ENCODE measurements at regions not wholly inside any gene's neighbourhood (a gene's known extent, or its start where the extent isn't known, plus 50 kb on each side); places are given as distances from the start of the nearest gene placed in this dataset.

- no peak for DNase-seq (ENCODE audit: low spot score)
- Histone ChIP-seq H3K9me3 (ENCODE audit: low read length) (no peaks in the 10 kb centered on the region), H3K9me2 (ENCODE audit: insufficient read depth, low read length) (no peaks in the 10 kb centered on the region), H4K20me1 (ENCODE audit: insufficient read depth, low read length) (no peaks in the 10 kb centered on the region), H2AFZ (ENCODE audit: low read length) (no peak overlapping the region), H3K4me2 (ENCODE audit: low read length) (no peak overlapping the region), H3K79me2 (ENCODE audit: insufficient read depth, low read depth, low read length) (no peaks in the 10 kb centered on the region), H3K4me3 (ENCODE audit: low read depth, low read length, poor library complexity, severe bottlenecking) (no peak overlapping the region), H3K27ac (ENCODE audit: low read depth, low read length, poor library complexity, severe bottlenecking) (no peak overlapping the region), H3K4me1 (ENCODE audit: insufficient read depth, low read length, poor library complexity, severe bottlenecking) (no peaks in the 10 kb centered on the region), H3K36me3 (ENCODE audit: insufficient read depth, low read length) (no peaks in the 10 kb centered on the region)
- TF ChIP-seq, protein P1, sequence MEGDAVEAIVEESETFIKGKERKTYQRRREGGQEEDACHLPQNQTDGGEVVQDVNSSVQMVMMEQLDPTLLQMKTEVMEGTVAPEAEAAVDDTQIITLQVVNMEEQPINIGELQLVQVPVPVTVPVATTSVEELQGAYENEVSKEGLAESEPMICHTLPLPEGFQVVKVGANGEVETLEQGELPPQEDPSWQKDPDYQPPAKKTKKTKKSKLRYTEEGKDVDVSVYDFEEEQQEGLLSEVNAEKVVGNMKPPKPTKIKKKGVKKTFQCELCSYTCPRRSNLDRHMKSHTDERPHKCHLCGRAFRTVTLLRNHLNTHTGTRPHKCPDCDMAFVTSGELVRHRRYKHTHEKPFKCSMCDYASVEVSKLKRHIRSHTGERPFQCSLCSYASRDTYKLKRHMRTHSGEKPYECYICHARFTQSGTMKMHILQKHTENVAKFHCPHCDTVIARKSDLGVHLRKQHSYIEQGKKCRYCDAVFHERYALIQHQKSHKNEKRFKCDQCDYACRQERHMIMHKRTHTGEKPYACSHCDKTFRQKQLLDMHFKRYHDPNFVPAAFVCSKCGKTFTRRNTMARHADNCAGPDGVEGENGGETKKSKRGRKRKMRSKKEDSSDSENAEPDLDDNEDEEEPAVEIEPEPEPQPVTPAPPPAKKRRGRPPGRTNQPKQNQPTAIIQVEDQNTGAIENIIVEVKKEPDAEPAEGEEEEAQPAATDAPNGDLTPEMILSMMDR (conservative IDR thresholded peaks at IDR 0.05; ENCODE audit: low read length), result no peak
- TF ChIP-seq EZH2phosphoT487 (IDR thresholded peaks at IDR 0.05; ENCODE audit: borderline replicate concordance, low read depth, low read length), result no peak
- no TSS peak for BruUV-seq (replicated peaks)
- intact Hi-C loops (cut with micrococcal nuclease; ENCODE audit: unreplicated experiment), result no loop called here
- POLR2A ChIA-PET, result no interaction called here
- CTCF ChIA-PET (ENCODE audit: unreplicated experiment), result no interaction called here
Measured at GRCh38 chr16:65386672-65387071, 264.8 kb upstream of the CDH11 start.

DNA sequence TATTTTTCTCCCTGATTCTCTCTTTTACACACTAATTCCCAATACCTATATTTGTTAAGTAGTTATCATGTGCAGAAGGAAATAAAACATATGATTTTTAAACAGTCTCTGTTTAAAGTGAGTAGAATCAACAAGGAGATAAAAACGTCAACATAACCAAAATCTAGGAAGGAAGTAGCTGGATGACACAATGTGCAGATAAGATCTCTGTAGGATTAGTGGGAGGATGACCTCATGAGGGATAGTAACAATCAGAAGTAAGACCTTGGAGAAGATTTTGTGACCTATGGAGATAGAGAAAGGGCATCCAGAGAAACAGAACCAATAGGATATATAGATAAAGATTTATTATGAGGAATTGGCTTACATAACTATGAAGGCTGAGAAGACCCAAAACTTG, 262.6 kb upstream of the CDH11 start:
- no TSS peak for BruUV-seq (replicated peaks)
- no peak overlapping the region for H3K27ac ChIP-seq (ENCODE audit: low read depth, low read length, poor library complexity, severe bottlenecking)
- no peak for TF ChIP-seq EZH2phosphoT487 (IDR thresholded peaks at IDR 0.05; ENCODE audit: borderline replicate concordance, low read depth, low read length)
- TF ChIP-seq, protein P1 (conservative IDR thresholded peaks at IDR 0.05; ENCODE audit: low read length), result no peak
- no peaks in the 10 kb centered on the region for H3K9me3 ChIP-seq (ENCODE audit: low read length)
- H3K4me3 ChIP-seq (ENCODE audit: low read depth, low read length, poor library complexity, severe bottlenecking), result no peak overlapping the region
- no peak overlapping the region for H3K4me2 ChIP-seq (ENCODE audit: low read length)
- H3K36me3 ChIP-seq (ENCODE audit: insufficient read depth, low read length), result no peaks in the 10 kb centered on the region
- DNase-seq (ENCODE audit: low spot score), result no peak
- POLR2A ChIA-PET, result no interaction called here
- H4K20me1 ChIP-seq (ENCODE audit: insufficient read depth, low read length), result no peaks in the 10 kb centered on the region
- no peaks in the 10 kb centered on the region for H3K9me2 ChIP-seq (ENCODE audit: insufficient read depth, low read length)
- CTCF ChIA-PET (ENCODE audit: unreplicated experiment), result no interaction called here
- H2AFZ ChIP-seq (ENCODE audit: low read length), result no peak overlapping the region
- H3K79me2 ChIP-seq (ENCODE audit: insufficient read depth, low read depth, low read length), result no peaks in the 10 kb centered on the region
- intact Hi-C loops (cut with micrococcal nuclease; ENCODE audit: unreplicated experiment), result no loop called here
- no peaks in the 10 kb centered on the region for H3K4me1 ChIP-seq (ENCODE audit: insufficient read depth, low read length, poor library complexity, severe bottlenecking)

GRCh38 chr16:65377195-65377594, 255.3 kb upstream of the CDH11 start:
- DNase-seq (ENCODE audit: low spot score), result no peak
- Histone ChIP-seq H3K9me2 (ENCODE audit: insufficient read depth, low read length) (no peaks in the 10 kb centered on the region), H3K4me2 (ENCODE audit: low read length) (no peak overlapping the region), H4K20me1 (ENCODE audit: insufficient read depth, low read length) (no peaks in the 10 kb centered on the region), H3K4me3 (ENCODE audit: low read depth, low read length, poor library complexity, severe bottlenecking) (no peak overlapping the region), H2AFZ (ENCODE audit: low read length) (no peak overlapping the region), H3K36me3 (ENCODE audit: insufficient read depth, low read length) (no peaks in the 10 kb centered on the region), H3K27ac (ENCODE audit: low read depth, low read length, poor library complexity, severe bottlenecking) (no peak overlapping the region), H3K9me3 (ENCODE audit: low read length) (no peaks in the 10 kb centered on the region), H3K79me2 (ENCODE audit: insufficient read depth, low read depth, low read length) (no peaks in the 10 kb centered on the region), H3K4me1 (ENCODE audit: insufficient read depth, low read length, poor library complexity, severe bottlenecking) (no peaks in the 10 kb centered on the region)
- CTCF ChIA-PET (ENCODE audit: unreplicated experiment), result no interaction called here
- POLR2A ChIA-PET, result no interaction called here
- intact Hi-C loops (cut with micrococcal nuclease; ENCODE audit: unreplicated experiment), result no loop called here
- BruUV-seq (replicated peaks), result no TSS peak
- TF ChIP-seq, protein P1 (conservative IDR thresholded peaks at IDR 0.05; ENCODE audit: low read length), result no peak
- TF ChIP-seq EZH2phosphoT487 (IDR thresholded peaks at IDR 0.05; ENCODE audit: borderline replicate concordance, low read depth, low read length), result no peak
